Liver (tissue), 8 donors: ENCODE measurements at regions not wholly inside any gene's neighbourhood (a gene's known extent, or its start where the extent isn't known, plus 50 kb on each side); places are given as distances from the start of the nearest gene placed in this dataset.
"Not testable (repeated sequence)": the region's sequence is repeated elsewhere in the genome, so short reads cannot be mapped to it uniquely, and the experiment has no call there.

Source experiments
- DNase-seq: peaks from one replicate; pipeline ENCODE4 v3.0.0-alpha.2; 2017; ENCODE audit warnings: low spot score
- H3K27ac ChIP-seq, 2 donors: one replicate each; pipeline ENCODE4 v1.7.0; 2013; ENCODE audit warnings: inconsistent platforms in 2 of 2, low read length in 2 of 2, control low read depth in 1 of 2, low read depth in 1 of 2, mild to moderate bottlenecking in 1 of 2
- H3K27me3 ChIP-seq, 4 donors: one replicate each; pipeline versions ENCODE4 v1.6.1 to v1.7.0; 2013; ENCODE audit warnings: low read length in 3 of 4, inconsistent platforms in 1 of 4, mild to moderate bottlenecking in 1 of 4, moderate library complexity in 1 of 4; ENCODE audit not compliant: control insufficient read depth in 4 of 4, insufficient read depth in 4 of 4
- H3K36me3 ChIP-seq, 4 donors: one replicate each; pipeline versions ENCODE4 v1.6.1 to v1.7.0; 2013; ENCODE audit warnings: low read length in 3 of 4, mild to moderate bottlenecking in 3 of 4, low read depth in 1 of 4, moderate library complexity in 1 of 4; ENCODE audit not compliant: control insufficient read depth in 4 of 4, insufficient read depth in 3 of 4
- H3K4me1 ChIP-seq, 4 donors: one replicate each; pipeline versions ENCODE4 v1.6.1 to v1.7.0; 2013; ENCODE audit warnings: low read length in 3 of 4, mild to moderate bottlenecking in 3 of 4, moderate library complexity in 1 of 4; ENCODE audit not compliant: control insufficient read depth in 4 of 4, insufficient read depth in 4 of 4
- H3K4me3 ChIP-seq, 3 donors: one replicate each; pipeline versions ENCODE4 v1.6.1 to v1.7.0; 2013; ENCODE audit warnings: low read length in 3 of 3, control low read depth in 1 of 3, low read depth in 1 of 3, mild to moderate bottlenecking in 1 of 3
- H3K9ac ChIP-seq, 2 donors: one replicate each; pipeline ENCODE4 v1.7.0; 2013; ENCODE audit warnings: low read length in 2 of 2, mild to moderate bottlenecking in 2 of 2, moderate library complexity in 2 of 2, control low read depth in 1 of 2, low read depth in 1 of 2
- H3K9me3 ChIP-seq, 4 donors: one replicate each; pipeline versions ENCODE4 v1.6.1 to v1.7.0; 2013; ENCODE audit warnings: low read length in 3 of 4; ENCODE audit not compliant: control insufficient read depth in 4 of 4
- FOXA2 ChIP-seq: IDR thresholded peaks from 2 replicates; pipeline ENCODE4 v1.6.1; 2016; ENCODE audit warnings: antibody characterized with exemption
- GABPA ChIP-seq, 2 donors: IDR thresholded peaks in 1 of 2; conservative IDR thresholded peaks in 1 of 2; 2 replicates each; pipeline ENCODE4 v1.6.1; 2016; ENCODE audit warnings: antibody characterized with exemption in 2 of 2, mild to moderate bottlenecking in 1 of 2, moderate library complexity in 1 of 2
- HNF4G ChIP-seq: IDR thresholded peaks from 2 replicates; pipeline ENCODE4 v1.6.1; 2016; ENCODE audit warnings: antibody characterized with exemption
- JUND ChIP-seq, 2 donors: IDR thresholded peaks; 2 replicates each; pipeline ENCODE4 v1.6.1; 2016; ENCODE audit warnings: antibody characterized with exemption in 2 of 2
- NR2F2 ChIP-seq: IDR thresholded peaks from 2 replicates; pipeline ENCODE4 v1.6.1; 2016; ENCODE audit warnings: antibody characterized with exemption
- RAD21 ChIP-seq, 2 donors: IDR thresholded peaks; 2 replicates each; pipeline ENCODE4 v1.6.1; 2016; ENCODE audit warnings: antibody characterized with exemption in 2 of 2, mild to moderate bottlenecking in 2 of 2
- RXRA ChIP-seq, 2 donors: IDR thresholded peaks; 2 replicates each; pipeline ENCODE4 v1.6.1; 2017 to 2018; ENCODE audit warnings: antibody characterized with exemption in 2 of 2, mild to moderate bottlenecking in 1 of 2
- SP1 ChIP-seq: IDR thresholded peaks from 2 replicates; pipeline ENCODE4 v1.6.1; 2018; ENCODE audit warnings: antibody characterized with exemption, mild to moderate bottlenecking
- TAF1 ChIP-seq: conservative IDR thresholded peaks from 2 replicates; pipeline ENCODE4 v1.6.1; 2016; ENCODE audit warnings: antibody characterized with exemption, mild to moderate bottlenecking
- YY1 ChIP-seq: IDR thresholded peaks from 2 replicates; pipeline ENCODE4 v1.6.1; 2016; ENCODE audit warnings: antibody characterized with exemption, mild to moderate bottlenecking
- WGBS: extraction: QIAGEN DNeasy Blood & Tissue Kit; methylation state at CpG from one replicate; pipeline ENCODE4 v1.1.7; 2013; 5-methylcytosine and 5-hydroxymethylcytosine counted together
- TF ChIP-seq, protein P1 (sequence below): IDR thresholded peaks from 2 replicates; pipeline ENCODE4 v1.6.1; 2016; ENCODE audit warnings: antibody characterized with exemption
- TF ChIP-seq, protein P2 (sequence below): fragments of 150-350 bp; IDR thresholded peaks from 2 replicates; pipeline ENCODE4 v1.5.1; 2017; ENCODE audit warnings: improper control_type of control experiment, low read depth, low read length; ENCODE audit not compliant: missing input control
- TF ChIP-seq, protein P3 (sequence below): IDR thresholded peaks from 2 replicates; pipeline ENCODE4 v1.6.1; 2016; ENCODE audit warnings: antibody characterized with exemption, mild to moderate bottlenecking
- donor health status: healthy.
- donor health status: healthy.
- donor health status: healthy.
- donor health status: healthy.
- donor health status: healthy.

DNA sequence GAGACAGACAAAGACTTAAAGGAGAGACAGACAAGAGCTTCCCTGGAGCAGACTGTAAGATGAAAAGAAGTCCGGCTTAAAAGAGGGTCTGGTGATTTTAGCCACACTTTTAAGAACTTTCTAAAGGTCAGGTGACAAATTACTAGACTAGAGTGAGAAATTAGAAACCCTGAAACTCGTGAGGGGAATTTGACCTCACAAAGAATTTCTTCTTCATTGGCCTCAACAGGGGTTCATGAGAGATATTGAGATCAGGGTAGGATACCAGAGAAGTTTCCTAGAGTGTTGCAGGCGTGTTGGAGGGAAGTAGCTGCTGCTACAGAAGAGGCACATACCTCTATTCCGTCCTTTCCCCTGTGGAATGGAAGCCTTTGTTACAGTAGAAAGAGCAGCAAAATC is 884.4 kb downstream of the KCNT2 start:
- Histone ChIP-seq H3K4me3 (no peak overlapping the region), H3K9ac (no peak overlapping the region), H3K4me1 (no peaks in the 10 kb centered on the region), H3K27ac (no peak overlapping the region), H3K27me3 (no peaks in the 10 kb centered on the region), H3K36me3 (no peaks in the 10 kb centered on the region), H3K9me3 (no peaks in the 10 kb centered on the region)
- TF ChIP-seq, protein P1, sequence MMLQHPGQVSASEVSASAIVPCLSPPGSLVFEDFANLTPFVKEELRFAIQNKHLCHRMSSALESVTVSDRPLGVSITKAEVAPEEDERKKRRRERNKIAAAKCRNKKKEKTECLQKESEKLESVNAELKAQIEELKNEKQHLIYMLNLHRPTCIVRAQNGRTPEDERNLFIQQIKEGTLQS = no peak
- no peak for TF ChIP-seq HNF4G
- TF ChIP-seq GABPA (IDR thresholded peaks at IDR 0.05 in 1 of 2, conservative IDR thresholded peaks at IDR 0.05 in 1 of 2) = no peak
- no peak for TF ChIP-seq SP1
- no peak for TF ChIP-seq RAD21 (IDR thresholded peaks at IDR 0.05)
- TF ChIP-seq RXRA (IDR thresholded peaks at IDR 0.05) = no peak
- TF ChIP-seq FOXA2 = no peak
- no peak for TF ChIP-seq TAF1
- TF ChIP-seq, protein P2, sequence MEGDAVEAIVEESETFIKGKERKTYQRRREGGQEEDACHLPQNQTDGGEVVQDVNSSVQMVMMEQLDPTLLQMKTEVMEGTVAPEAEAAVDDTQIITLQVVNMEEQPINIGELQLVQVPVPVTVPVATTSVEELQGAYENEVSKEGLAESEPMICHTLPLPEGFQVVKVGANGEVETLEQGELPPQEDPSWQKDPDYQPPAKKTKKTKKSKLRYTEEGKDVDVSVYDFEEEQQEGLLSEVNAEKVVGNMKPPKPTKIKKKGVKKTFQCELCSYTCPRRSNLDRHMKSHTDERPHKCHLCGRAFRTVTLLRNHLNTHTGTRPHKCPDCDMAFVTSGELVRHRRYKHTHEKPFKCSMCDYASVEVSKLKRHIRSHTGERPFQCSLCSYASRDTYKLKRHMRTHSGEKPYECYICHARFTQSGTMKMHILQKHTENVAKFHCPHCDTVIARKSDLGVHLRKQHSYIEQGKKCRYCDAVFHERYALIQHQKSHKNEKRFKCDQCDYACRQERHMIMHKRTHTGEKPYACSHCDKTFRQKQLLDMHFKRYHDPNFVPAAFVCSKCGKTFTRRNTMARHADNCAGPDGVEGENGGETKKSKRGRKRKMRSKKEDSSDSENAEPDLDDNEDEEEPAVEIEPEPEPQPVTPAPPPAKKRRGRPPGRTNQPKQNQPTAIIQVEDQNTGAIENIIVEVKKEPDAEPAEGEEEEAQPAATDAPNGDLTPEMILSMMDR = no peak
- no peak for TF ChIP-seq NR2F2
- TF ChIP-seq, protein P3, sequence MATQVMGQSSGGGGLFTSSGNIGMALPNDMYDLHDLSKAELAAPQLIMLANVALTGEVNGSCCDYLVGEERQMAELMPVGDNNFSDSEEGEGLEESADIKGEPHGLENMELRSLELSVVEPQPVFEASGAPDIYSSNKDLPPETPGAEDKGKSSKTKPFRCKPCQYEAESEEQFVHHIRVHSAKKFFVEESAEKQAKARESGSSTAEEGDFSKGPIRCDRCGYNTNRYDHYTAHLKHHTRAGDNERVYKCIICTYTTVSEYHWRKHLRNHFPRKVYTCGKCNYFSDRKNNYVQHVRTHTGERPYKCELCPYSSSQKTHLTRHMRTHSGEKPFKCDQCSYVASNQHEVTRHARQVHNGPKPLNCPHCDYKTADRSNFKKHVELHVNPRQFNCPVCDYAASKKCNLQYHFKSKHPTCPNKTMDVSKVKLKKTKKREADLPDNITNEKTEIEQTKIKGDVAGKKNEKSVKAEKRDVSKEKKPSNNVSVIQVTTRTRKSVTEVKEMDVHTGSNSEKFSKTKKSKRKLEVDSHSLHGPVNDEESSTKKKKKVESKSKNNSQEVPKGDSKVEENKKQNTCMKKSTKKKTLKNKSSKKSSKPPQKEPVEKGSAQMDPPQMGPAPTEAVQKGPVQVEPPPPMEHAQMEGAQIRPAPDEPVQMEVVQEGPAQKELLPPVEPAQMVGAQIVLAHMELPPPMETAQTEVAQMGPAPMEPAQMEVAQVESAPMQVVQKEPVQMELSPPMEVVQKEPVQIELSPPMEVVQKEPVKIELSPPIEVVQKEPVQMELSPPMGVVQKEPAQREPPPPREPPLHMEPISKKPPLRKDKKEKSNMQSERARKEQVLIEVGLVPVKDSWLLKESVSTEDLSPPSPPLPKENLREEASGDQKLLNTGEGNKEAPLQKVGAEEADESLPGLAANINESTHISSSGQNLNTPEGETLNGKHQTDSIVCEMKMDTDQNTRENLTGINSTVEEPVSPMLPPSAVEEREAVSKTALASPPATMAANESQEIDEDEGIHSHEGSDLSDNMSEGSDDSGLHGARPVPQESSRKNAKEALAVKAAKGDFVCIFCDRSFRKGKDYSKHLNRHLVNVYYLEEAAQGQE = no peak
- TF ChIP-seq JUND (IDR thresholded peaks at IDR 0.05) = no peak
- no peak for TF ChIP-seq YY1
- WGBS = 69% methylated on average over 4 of the region's 4 CpGs
- no peak for DNase-seq

DNA sequence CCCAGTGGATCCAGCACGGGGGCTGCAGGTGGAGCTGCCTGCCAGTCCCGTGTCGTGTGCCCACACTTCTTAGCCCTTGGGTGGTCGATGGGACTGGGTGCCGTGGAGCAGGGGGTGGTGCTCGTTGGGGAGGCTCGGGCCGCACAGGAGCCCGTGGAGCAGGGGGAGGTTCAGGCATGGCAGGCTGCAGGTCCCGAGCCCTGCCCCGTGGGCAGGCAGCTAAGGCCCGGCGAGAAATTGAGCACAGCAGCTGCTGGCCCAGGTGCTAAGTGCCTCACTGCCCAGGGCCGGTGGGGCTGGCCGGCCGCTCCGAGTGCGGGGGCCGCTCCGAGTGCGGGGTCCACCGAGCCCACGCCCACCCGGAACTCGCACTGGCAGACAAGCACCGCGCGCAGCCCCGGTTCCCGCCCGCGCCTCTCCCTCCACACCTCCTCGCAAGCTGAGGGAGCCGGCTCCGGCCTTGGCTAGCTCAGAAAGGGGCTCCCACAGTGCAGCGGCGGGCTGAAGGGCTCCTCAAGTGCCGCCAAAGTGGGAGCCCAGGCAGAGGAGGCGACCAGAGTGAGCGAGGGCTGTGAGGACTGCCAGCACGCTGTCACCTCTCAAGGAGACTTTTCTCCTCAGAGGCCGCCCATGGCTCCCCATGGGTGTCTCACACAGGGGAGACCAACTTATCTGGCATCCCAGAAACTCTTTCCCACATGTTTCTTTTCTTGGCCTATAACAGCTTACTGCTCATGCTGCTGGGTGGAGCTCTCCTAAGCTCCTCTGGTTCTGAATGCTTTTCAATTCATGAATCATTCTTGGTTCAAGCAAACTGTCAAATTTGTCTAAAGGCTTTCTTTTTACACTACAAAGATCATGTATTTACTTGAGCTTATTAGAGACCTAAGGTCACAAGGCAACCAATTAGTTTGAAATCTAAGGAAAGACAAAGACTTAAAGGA is 885.1 kb downstream of the KCNT2 start:
- WGBS = 95% methylated on average over 42 of the region's 42 CpGs
- not testable (repeated sequence) for DNase-seq, H3K27ac ChIP-seq, H3K4me3 ChIP-seq, H3K27me3 ChIP-seq, H3K36me3 ChIP-seq, H3K9me3 ChIP-seq, H3K4me1 ChIP-seq, H3K9ac ChIP-seq

DNA sequence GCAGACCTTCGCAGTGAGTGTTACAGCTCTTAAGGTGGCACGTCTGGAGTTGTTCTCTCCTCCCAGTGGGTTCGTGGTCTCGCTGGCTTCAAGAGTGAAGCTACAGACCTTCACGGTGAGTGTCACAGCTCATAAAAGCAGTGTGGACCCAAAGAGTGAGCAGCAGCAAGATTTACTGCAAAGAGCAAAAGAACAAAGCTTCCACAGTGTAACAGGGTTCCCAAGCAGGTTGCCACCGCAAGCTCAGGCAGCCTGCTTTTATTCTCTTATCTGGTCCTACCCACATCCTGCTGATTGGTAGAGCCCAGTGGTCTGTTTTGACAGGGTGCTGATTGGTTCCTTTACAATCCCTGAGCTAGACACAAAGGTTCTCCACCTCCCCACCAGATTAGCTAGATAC is 886.1 kb downstream of the KCNT2 start:
- not testable (repeated sequence) for H3K9ac ChIP-seq, H3K27me3 ChIP-seq
- 82% methylated on average over 6 of the region's 6 CpGs for WGBS

More for the DNA sequence above, 886.1 kb downstream of the KCNT2 start:
- not testable (repeated sequence) for H3K4me3 ChIP-seq, H3K9me3 ChIP-seq, H3K27ac ChIP-seq, H3K4me1 ChIP-seq, DNase-seq, H3K36me3 ChIP-seq
